GM18870 (cell line): ENCODE measurements at regions not wholly inside any gene's neighbourhood (a gene's known extent, or its start where the extent isn't known, plus 50 kb on each side); places are given as distances from the start of the nearest gene placed in this dataset.
"Not testable (repeated sequence)": the region's sequence is repeated elsewhere in the genome, so short reads cannot be mapped to it uniquely, and the experiment has no call there.

ENCODE experiments used
- ATAC-seq: cut with Tn5 transposase; IDR thresholded peaks from one replicate; pipeline ENCODE4 v1.9.1; 2021; ENCODE audit warnings: moderate library complexity; ENCODE audit not compliant: unreplicated experiment

DNA sequence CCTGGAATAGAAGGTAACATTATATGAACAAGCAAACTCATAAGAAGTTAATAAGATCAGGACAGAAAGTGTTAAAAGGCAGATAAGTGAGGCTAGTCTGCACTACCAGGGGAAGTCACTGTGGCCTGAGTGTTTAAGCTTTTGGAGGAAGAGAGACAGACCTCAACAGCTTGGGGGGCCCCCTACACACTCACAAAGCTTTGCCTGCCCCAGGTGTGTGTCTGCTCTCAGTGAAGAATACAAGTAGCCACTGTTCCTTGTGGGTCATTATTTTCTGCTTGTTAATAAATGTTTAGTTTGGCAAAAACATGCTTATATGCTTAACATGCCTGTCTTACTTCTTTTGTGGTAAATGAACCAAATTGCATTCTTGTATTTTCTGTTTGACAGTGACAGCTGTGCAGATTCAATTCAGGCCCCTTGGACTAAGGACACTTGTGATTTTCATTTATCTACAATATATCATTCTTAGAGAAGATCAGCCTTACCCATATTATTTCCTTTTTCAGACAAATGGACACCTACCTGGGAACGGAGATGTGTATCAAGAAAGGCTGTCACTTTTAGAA is 50.7 kb upstream of the C12orf71 start:
- no peak for ATAC-seq

GRCh38 chr12:27140478-27140969 is 58.1 kb upstream of the C12orf71 start:
- no peak for ATAC-seq

GRCh38 chr12:27142101-27142721 is 59.8 kb upstream of the C12orf71 start:
- ATAC-seq, result no peak

DNA sequence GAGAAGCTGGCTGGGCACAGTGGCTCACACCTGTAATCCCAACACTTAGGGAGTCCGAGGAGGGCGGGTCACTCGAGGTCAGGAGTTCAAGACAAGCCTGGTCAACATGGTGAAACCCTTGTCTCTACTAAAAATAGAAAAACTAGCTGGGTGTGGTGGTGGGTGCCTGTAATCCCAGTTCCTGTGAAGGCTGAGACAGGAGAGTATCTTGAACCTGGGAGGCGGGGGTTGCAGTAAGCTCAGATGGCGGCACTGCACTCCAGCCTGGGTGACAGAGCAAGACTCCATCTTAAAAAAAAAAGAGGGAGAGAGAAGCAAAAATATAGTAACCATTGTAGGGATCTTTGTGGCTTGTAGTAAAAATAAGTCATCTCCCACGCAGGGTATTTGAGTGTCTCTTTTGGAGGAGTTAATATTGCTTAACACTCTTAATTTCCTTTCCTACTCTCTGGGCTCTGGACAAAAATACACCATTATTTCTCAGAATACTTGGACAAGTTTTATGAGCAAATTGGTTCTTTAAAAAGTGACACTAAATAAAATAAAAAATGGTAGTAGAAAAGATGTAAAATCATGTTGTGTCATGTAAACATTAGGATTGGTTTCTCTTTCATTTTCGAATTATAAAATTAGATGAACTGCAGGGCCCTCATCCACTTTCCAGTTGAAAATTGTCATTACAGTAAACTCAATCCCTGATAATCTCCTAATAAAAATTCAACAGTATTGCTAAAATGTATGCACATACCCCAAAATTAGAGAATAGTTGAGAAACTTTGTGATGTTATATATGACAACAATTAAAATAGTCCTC is 61.1 kb upstream of the C12orf71 start:
- no peak for ATAC-seq

DNA sequence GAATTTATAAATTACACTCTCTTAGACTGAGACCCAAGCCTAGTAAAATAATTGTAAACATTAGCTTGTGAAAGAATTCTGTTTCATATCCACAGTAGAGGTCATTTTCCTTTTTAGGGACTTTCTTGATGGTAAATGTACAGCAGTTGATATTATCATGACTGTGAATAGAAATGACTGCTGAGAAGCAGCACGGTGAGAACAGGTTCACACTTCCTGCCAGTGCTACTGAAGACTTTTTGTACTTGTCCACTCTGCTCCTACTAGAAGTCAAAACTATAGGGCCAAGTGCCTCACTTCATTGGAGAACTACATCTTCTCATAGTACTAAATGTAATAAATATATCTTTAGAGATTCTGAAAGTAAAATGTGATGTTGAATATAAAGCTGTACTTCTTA is 63.3 kb upstream of the C12orf71 start:
- peak; percentile 54 for ATAC-seq

GRCh38 chr12:27148373-27148772 is 66.0 kb upstream of the C12orf71 start:
- no peak for ATAC-seq

- ATAC-seq, result no peak
Observed at GRCh38 chr12:27148791-27149190, 66.4 kb upstream of the C12orf71 start.

DNA sequence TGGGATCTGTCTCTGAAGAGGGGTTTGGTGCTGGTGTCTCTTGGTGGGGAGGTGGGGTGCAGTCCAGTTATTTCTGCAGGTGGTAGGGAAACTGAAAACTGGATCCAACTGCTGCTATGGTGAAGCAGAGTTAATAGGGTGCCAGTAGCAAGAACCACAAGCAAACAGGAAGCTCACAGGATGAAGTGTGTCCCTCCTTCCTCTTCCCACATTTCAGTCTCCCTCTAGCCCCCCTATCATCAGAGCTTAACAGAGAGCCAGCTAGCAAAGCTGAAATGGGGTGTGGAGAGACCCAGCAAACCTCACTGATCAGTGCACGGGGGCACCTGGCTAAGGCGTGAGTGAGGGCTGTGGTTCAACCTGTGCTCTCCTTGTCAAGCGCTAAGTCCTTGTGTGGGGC is 69.1 kb upstream of the C12orf71 start:
- ATAC-seq, result no peak

DNA sequence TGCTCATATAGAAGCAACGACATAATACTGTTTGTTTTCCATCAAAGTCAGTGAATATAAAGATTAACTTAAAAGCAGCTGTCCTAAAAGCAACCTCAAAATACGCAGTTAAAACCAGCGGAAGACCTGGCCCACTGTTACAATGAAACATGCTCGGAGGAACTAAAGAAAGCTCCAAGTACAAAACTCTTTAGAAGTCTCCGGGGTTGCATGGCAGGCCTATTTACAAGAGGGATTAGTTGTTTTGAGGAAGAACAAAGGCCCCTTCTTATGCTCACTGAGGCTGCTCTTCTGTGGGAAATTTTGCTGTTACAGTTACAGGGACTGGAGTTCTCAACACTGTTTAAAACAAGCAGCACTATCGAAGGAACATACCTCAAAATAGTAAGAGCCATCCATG is 75.9 kb upstream of the C12orf71 start:
- ATAC-seq, result no peak

DNA sequence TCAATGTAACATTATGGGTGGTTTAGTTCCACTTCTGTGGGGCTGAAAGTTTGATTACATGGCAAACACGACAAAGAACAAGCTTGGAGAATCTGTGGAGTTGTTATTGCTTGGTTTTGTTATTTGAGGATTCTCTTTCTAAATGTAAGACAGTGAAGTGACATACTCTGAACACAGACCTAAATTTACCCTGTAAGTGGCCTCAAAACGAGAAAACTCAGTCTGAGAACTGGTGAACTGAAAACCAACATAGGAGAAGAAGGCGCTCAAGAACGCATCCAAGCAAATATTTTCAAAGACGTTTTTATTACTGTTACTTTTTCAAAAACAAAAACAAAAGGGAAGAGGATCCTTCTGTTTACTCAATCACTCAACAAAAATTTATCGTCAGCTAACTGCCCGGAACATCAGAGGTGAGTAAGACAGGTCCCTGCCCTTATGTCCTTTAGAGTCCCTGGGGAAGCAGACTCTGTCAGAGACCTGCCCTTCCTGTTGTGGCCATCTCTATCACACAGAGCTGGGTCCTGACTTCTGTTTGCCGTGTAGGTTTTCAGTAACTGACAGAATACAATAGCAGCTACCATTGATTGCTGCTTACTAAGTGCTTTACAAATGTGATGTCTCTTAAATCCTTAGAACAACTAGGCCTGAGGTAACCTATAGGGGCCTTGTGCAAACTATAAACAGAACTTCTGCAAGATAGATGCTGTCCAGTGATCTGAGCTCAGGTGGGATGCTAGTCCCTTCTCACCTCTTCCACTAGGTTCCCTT is 79.3 kb upstream of the C12orf71 start:
- ATAC-seq, result peak; percentile 58

DNA sequence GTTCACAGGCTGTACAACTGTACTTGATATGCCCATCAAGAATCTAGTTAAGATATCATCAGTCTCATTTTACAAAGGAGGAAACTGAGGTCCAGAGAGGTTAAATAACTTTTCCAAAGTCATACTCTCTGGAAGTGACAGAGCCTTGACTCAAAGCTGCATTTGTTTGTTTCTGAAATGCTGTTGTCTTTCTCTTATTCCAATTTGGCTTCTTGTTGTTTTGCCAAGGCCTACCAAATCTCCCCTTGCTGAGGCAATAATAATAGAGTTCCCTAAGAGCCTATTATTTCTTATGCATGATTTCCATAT is 79.8 kb upstream of the C12orf71 start:
- no peak for ATAC-seq

- ATAC-seq, result no peak
Observed at GRCh38 chr12:27163048-27163715, 80.8 kb upstream of the C12orf71 start.

DNA sequence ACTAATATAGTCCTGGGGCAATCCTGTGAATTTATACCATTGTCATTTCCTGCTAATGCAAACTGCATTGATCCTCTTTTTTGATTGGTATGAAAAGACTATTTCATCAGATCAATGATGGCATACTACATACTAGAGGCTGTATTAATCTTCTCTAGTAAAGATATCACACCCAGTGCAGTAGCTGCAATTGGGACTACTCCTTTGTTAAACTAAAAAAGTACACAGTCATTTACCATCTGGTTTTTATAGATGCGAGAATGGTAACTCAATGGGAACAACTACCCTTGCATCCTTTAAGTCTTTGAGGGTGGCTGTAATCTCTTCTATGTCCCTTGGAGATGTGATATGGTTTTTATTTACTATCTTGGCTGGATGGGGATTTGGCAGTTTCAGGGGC is 80.2 kb upstream of the STK38L start:
- ATAC-seq, result no peak

GRCh38 chr12:27164330-27165040 is 79.6 kb upstream of the STK38L start:
- no peak for ATAC-seq

- not testable (repeated sequence) for ATAC-seq
Observed at GRCh38 chr12:27165958-27166357, 78.1 kb upstream of the STK38L start.

DNA sequence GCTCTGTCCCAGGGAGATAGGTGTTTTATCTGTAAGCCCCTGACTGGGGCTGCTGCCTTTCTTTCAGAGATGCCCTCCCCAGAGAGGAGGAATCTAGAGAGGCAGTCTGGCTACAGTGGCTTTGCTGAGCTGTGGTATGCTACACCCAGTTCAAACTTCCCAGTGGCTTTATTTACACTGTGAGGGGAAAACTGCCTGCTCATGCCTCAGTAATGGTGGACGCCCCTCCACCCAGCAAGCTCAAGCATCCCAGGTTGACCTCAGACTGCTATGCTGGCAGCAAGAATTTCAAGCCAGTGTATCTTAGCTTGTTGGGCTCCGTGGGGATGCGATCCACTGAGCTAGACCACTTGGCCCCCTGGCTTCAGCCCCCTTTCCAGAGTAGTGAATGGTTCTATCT is 72.6 kb upstream of the STK38L start:
- not testable (repeated sequence) for ATAC-seq

GRCh38 chr12:27176765-27177164 is 67.3 kb upstream of the STK38L start:
- ATAC-seq, result no peak

DNA sequence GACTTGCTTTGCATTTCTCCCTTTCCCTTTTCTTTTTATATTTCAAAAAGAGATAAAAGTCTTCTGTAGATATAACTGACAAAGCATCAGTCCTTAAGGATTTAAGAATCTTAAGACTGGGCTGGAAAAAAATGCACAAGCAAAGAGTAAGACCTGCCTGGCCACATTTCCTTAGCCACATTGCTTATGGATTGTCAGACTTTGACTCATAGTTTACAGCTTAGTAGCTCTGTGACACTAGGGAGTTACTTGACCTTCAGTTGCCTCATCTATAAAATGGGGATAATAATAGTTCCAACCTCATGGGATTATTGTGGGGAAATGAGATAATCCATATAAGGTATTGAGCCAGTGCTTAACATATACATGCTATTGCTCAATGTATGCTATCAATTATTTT is 66.4 kb upstream of the STK38L start:
- no peak for ATAC-seq

DNA sequence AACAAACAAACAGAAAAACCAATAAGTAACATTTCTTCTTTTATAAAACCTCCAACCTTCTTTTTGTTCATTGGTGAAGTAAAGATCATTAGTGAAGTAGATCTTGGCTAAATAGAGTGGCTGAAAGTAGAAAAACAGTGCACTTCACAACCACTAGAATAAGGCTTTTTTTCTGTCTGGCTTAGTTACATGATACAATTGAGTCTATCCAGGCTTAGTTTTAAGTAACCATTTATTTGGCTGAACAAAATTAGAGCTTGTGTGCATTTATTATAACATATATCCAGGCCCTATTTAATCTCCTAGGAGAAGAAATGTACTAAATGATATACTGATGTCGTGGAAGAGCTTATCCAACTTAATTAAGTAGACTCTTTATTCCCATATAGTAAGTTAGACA is 65.8 kb upstream of the STK38L start:
- ATAC-seq, result no peak

DNA sequence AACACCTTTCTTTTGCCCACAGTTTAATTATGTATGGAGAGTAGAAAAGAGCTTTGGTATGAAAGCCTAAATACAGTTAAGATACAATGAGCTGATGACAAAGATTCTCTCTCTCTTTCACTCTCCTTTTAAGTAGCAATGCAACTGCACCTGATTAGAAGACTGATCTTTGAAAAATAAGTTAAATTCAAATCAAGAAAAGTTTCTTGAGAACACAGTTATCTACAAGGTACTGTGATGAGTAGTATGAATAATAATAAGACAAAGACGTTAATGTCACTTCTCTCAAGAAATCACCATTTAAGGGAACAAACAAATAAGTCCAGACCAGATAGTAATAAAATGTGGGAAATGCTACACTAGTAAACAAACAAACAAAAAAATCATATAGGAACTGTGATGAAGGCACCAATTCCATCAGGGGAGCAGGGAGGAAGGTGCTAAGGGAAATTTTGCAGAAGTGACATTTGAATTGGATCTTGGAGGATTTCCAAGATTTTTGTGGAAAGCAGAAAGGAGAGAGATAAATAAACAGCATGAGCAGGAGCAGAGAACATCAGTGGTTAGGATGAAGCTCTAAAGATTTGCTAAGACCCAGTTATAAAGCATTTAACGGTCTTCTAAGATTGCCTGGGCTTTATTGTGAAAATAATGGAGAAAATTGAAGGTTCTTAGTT is 65.2 kb upstream of the STK38L start:
- no peak for ATAC-seq
